Spinal cord (tissue), 9 donors: ENCODE measurements at regions not wholly inside any gene's neighbourhood (a gene's known extent, or its start where the extent isn't known, plus 50 kb on each side); places are given as distances from the start of the nearest gene placed in this dataset.

ENCODE experiments used
- DNase-seq, 6 donors: peaks; one replicate each; pipeline versions ENCODE4 v3.0.0 to v3.0.0-alpha.2; 2013 to 2015; ENCODE audit warnings: low spot score in 6 of 6, low read depth in 4 of 6
- H3K27ac ChIP-seq: one replicate; pipeline ENCODE4 v1.5.1; 2013; ENCODE audit warnings: low read depth, low read length, control low read depth
- H3K27me3 ChIP-seq: one replicate; pipeline ENCODE4 v1.6.1; 2013; ENCODE audit warnings: low read length; ENCODE audit not compliant: control insufficient read depth, insufficient read depth
- H3K36me3 ChIP-seq: one replicate; pipeline ENCODE4 v1.6.1; 2013; ENCODE audit warnings: low read length; ENCODE audit not compliant: control insufficient read depth, insufficient read depth
- H3K4me1 ChIP-seq: one replicate; pipeline ENCODE4 v1.6.1; 2013; ENCODE audit warnings: low read length; ENCODE audit not compliant: control insufficient read depth, insufficient read depth
- H3K4me3 ChIP-seq: one replicate; pipeline ENCODE4 v1.5.1; 2013; ENCODE audit warnings: low read depth, low read length, control low read depth
- H3K9me3 ChIP-seq: one replicate; pipeline ENCODE4 v1.6.1; 2013; ENCODE audit warnings: low read length; ENCODE audit not compliant: control insufficient read depth, insufficient read depth
- WGBS: methylation state at CpG from one replicate; pipeline ENCODE4 v1.1.5; 2013; ENCODE audit warnings: missing lambda C conversion rate; ENCODE audit not compliant: insufficient coverage; 5-methylcytosine and 5-hydroxymethylcytosine counted together
- donor health status: healthy.

GRCh38 chr20:24797745-24798655, 151.1 kb upstream of the CST7 start:
- Histone ChIP-seq H3K4me3 (no peak overlapping the region), H3K36me3 (no peaks in the 10 kb centered on the region), H3K27ac (no peak overlapping the region), H3K9me3 (no peaks in the 10 kb centered on the region), H3K4me1 (peaks cover 7% of the 10 kb centered on the region), H3K27me3 (no peaks in the 10 kb centered on the region)
- WGBS, result 98% methylated on average over 17 of the region's 19 CpGs
- no peak for DNase-seq

DNA sequence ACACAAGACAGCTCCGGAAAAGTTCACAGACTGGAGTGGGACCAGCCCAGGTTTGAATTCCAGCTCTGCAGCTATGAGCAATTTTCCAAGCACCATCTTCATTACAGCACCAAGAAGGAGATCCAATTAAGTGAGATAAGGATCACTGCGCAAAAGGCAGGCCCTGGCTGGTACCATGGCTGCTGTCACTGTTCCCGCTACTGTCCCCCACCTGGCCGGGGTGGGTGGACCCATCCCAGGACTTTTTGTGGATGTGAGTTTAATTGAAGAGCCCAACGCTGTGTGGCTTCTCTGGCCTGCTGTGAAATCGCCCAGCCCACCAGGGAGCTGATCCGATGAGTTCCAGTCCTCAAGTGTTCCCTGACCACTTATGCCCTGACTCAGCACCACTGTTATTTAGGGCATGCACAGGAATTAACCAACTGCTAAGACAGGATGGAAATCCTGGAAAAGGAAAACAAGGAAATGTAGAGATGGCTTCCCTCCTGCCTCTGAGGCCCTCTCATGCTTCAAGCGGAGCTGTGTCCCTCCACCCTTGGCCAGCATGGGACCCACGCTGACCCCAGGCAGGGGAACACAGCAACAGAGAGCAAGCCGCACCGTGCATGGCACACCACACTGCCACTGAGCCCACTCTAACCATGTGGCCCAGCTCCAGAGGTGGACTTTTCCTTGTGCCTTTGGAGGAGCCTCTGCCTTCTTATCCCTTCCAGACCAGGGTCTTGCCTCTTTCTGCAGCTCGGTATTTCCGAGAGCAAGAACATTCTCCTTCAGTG, 150.0 kb upstream of the CST7 start:
- H3K27me3 ChIP-seq, result no peaks in the 10 kb centered on the region
- DNase-seq, result no peak
- H3K9me3 ChIP-seq, result no peaks in the 10 kb centered on the region
- H3K27ac ChIP-seq, result no peak overlapping the region
- H3K4me3 ChIP-seq, result no peak overlapping the region
- H3K36me3 ChIP-seq, result no peaks in the 10 kb centered on the region
- 96% methylated on average over 10 of the region's 13 CpGs for WGBS
- H3K4me1 ChIP-seq, result peaks cover 7% of the 10 kb centered on the region

DNA sequence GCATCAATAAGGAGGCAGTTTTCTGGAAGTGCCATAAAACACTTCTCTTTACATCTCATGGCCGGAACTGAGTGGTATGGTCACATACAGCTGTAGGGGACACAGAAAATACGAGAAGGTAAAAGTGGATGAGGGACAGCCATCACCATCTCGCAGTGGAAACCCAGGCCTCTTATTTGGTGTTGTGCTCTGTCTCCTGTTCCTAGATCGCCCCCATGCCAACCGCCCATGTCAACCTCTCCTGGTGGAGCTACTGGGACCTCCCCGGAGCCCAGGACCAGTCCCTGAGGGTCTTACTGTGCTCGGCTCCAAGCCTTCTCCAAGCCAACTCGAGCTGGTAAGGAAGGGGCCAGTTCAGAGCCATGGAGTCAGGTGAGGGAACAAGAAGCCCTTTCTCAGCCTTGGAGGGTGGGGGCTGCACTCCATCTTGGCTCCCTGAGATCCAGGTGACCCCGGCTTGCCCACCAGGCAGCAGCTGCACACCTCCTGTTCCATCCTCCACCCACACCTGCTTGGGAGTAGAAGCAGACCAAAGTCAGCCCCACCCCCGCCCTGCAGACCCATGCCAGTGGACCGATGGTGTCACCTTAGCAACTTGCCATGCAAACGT, 149.0 kb upstream of the CST7 start:
- Histone ChIP-seq H3K9me3 (no peaks in the 10 kb centered on the region), H3K27me3 (no peaks in the 10 kb centered on the region), H3K36me3 (no peaks in the 10 kb centered on the region), H3K4me1 (peaks cover 7% of the 10 kb centered on the region), H3K4me3 (no peak overlapping the region), H3K27ac (no peak overlapping the region)
- no peak for DNase-seq
- 73% methylated on average over 10 of the region's 12 CpGs for WGBS

DNA sequence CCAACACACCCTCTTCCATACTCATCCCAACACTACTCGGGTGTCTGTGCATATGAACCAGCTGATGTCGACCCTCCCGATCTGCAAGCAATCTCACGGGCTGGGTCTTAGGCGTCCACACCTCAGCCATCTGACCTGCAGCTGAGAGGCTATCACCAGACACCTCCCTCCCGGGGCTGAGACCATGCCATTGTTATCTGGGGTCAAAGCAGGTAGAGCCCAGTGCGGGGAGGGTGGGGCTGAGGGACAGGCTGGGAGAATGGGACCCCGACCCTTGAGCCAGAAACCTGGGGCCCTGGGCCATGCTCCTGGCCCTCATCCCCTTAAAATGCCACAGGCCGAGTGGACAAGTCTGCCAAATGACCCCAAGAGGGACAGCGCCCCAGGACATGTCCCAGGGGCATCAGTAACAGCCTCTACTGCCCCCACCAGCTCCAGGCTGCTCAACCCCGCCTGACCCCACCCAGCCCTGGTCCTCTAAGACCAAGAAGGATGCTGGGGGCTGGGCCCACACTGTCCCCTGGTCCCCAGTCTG, 146.7 kb upstream of the CST7 start:
- peaks cover 14% of the 10 kb centered on the region for H3K4me1 ChIP-seq
- no peaks in the 10 kb centered on the region for H3K36me3 ChIP-seq
- 78% methylated on average over 9 of the region's 11 CpGs for WGBS
- H3K27me3 ChIP-seq, result no peaks in the 10 kb centered on the region
- no peak for DNase-seq
- H3K9me3 ChIP-seq, result no peaks in the 10 kb centered on the region
- no peak overlapping the region for H3K27ac ChIP-seq
- H3K4me3 ChIP-seq, result no peak overlapping the region

DNA sequence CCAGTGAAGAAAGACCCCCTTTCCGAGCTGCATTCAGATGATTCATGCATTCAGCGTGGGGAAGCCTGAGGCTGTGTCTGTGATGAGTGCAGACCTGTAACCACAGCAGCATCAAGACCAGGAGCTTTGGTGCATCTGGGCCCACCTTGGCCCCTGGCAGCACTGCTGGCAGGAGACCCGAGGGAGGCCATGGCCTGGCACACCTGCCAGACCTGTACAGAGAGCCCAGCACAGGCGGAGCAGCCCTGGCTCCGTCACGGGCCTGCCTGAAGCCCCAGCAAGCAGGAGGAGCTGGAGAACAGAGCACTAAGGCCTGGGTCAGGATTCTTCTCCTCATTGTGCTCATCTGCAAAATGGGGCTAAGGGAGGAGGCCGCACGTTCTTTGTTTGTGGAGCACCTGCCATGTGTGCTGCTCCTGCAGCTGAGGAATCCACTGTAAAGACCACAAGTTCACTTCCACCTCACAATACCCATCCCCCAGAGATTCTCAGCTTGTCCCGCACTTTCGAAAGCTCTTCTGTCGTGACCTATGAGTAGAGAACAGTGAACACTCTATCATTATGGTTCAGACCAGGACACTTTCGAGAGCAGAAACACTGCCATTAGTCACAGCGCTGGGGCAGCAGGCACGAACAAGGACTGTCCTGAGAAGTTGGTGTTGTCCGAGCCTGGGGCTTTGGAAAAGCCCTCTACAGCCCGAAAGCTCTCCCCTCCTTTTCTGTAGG, 144.4 kb upstream of the CST7 start:
- Histone ChIP-seq H3K27me3 (no peaks in the 10 kb centered on the region), H3K9me3 (no peaks in the 10 kb centered on the region), H3K27ac (no peak overlapping the region), H3K4me1 (peaks cover 14% of the 10 kb centered on the region), H3K4me3 (no peak overlapping the region), H3K36me3 (no peaks in the 10 kb centered on the region)
- WGBS, result 88% methylated on average over 15 of the region's 16 CpGs
- no peak for DNase-seq

GRCh38 chr20:24805456-24806238, 143.4 kb upstream of the CST7 start:
- Histone ChIP-seq H3K4me1 (peaks cover 8% of the 10 kb centered on the region), H3K9me3 (no peaks in the 10 kb centered on the region), H3K4me3 (no peak overlapping the region), H3K36me3 (no peaks in the 10 kb centered on the region), H3K27me3 (no peaks in the 10 kb centered on the region), H3K27ac (no peak overlapping the region)
- 81% methylated on average over 9 of the region's 11 CpGs for WGBS
- no peak for DNase-seq

DNA sequence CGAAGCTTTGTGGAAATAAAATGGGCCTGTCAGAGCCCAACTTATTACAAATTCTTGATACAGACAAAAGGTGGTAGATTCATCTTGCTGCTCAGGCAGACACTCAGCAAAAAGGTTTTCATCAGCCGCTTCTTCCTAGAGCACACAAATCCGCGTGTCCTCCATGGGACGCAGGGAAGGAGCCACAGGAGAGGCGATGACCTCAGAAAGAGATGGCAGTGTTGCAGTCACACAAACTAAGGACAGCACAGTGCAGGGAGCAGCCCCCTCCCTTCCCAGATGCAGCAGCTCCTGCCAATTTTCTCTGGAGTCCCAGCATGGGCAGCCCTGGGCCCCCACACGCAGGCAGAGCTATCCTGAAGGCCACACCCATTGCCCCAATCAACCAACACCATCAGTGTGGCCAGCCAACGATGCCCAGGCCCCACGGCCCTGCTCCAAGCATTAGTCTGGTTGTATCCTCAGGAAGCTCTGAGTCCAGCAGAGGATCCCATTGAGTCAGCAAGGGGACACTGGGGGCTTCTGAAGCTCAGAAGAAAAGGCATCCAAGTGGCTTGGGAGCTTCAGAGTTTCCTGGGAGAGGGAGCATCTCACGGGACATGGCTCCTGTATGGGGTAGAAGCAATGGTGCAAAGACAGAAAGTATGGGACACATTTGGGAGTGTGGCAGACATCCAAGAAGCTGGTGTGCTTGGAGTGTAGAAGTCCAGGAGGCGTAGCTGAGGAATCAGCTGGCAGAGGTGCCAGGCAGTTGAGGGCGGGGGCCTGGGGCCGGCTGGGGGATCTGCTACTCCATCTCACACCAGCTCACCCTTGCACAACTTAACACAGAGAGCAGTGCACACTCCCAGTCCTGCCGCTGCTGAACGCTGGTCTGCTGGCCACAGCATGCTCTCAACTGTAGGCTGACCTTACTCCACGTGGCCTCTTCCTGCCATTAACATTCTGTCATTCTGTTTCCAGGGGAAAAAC, 142.1 kb upstream of the CST7 start:
- Histone ChIP-seq H3K27ac (no peak overlapping the region), H3K4me3 (no peak overlapping the region), H3K9me3 (no peaks in the 10 kb centered on the region), H3K27me3 (no peaks in the 10 kb centered on the region), H3K4me1 (peaks cover 7% of the 10 kb centered on the region), H3K36me3 (no peaks in the 10 kb centered on the region)
- DNase-seq, result no peak
- WGBS, result 81% methylated on average over 13 of the region's 16 CpGs

DNA sequence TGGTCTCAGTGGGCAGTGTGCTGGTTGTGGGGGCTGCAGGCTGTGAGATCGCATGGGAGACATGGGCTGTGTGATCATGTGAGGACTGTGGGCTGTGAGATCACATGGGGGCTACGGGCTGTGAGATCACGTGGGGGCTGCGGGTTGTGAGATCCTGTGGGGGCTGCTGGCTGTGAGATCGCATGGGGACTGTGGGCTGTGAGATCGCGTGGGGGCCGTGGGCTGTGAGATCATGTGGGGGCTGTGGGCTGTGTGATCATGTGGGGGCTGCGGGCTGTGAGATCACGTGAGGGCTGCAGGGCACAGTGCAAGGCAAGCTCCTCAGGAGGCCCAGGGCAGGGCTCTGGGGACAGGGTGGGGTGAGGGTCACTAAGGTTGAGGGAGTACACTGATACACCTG, 140.5 kb upstream of the CST7 start:
- 92% methylated on average over 10 of the region's 10 CpGs for WGBS

More for the DNA sequence above, 140.5 kb upstream of the CST7 start:
- Histone ChIP-seq H3K36me3 (no peaks in the 10 kb centered on the region), H3K27me3 (no peaks in the 10 kb centered on the region), H3K4me3 (no peak overlapping the region), H3K27ac (no peak overlapping the region), H3K9me3 (no peaks in the 10 kb centered on the region), H3K4me1 (peaks cover 7% of the 10 kb centered on the region)
- no peak for DNase-seq
